Activated CD4-positive, alpha-beta T cell treated with anti-CD3 and anti-CD28 coated beads, Interleukin-2, Interleukin-6, amounts not matched to agents 100 ng/mL and 50 ng/mL, durations not matched to agents 16 hours and 8 hours (primary cell): ENCODE measurements at regions not wholly inside any gene's neighbourhood (a gene's known extent, or its start where the extent isn't known, plus 50 kb on each side); places are given as distances from the start of the nearest gene placed in this dataset.
"Not testable (repeated sequence)": the region's sequence is repeated elsewhere in the genome, so short reads cannot be mapped to it uniquely, and the experiment has no call there.

ENCODE experiments used
- DNase-seq: peaks from one replicate; pipeline ENCODE4 v3.0.0-alpha.2; 2020

DNA sequence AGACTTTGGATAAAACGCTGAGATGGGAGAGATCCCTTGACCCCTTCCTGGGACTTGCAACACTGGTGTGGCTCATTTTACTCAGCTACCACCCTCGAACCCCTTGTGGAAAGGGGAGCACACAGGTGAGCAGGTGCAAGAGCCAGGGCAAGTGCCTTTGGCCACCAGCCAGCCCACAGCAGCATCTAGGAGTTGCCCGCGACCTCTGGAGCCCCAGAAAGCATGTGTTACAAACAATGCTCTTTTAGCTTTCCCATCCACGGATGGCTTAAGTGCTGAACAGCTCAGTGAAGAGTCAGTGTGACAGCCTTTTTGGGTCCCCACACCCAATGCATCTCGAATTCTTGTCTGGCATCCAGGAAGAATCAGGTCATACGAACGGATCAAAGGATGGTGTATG, 197.8 kb downstream of the MEMO1 start:
- no peak for DNase-seq

DNA sequence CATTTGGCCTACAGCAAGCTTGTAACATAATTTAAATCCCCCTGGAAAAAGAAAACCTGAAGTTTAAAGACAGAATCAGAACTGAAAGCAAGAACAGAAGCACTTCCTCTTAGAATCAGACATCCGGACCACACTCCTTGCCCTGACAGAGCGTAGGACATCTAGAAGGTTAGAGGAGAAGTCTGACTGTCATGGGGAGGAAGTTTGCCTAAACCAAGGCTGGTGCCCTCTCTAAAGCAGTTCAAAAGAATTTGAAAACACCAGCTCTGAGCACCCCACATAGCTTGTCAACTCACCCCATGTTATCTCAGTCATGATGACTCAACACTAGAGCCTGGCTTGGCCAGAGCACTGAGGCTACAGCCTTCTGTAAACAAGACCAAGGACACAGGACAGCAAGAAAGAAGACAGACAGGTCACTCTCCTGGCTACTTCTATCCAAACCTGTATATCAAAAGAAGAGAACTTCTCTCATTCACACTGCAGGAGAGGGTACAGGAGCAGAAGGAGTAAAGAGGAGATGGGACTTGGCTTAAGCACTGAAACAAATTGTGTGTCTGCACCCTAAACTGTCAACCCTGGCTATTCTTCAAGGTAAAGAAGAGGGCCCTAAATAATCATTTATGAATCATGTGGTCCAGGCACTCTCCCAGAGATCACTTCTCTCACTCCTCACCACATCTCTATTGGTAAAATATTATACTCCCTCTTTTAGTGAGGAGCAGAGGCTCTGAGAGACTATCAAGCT, 198.6 kb downstream of the MEMO1 start:
- peak; percentile 44 for DNase-seq

DNA sequence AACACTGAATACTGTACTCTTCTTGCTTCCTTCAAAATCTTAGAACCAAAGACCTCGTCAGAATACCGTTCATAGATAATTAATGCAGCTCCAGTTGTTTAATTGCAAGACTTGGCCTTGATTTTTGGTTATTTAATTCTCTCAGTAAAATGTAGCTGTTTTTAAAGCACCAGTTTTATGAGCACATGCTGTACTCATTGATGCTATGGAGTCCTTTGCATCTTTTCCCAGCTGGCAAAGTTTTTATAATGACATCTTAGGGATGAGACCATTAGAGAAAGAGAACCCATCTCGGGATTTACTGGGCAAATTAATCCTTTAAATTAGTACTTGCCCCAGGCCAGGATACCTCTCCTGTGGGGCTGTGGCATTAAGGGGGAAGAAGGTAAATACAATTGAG, 199.3 kb downstream of the MEMO1 start:
- no peak for DNase-seq

DNA sequence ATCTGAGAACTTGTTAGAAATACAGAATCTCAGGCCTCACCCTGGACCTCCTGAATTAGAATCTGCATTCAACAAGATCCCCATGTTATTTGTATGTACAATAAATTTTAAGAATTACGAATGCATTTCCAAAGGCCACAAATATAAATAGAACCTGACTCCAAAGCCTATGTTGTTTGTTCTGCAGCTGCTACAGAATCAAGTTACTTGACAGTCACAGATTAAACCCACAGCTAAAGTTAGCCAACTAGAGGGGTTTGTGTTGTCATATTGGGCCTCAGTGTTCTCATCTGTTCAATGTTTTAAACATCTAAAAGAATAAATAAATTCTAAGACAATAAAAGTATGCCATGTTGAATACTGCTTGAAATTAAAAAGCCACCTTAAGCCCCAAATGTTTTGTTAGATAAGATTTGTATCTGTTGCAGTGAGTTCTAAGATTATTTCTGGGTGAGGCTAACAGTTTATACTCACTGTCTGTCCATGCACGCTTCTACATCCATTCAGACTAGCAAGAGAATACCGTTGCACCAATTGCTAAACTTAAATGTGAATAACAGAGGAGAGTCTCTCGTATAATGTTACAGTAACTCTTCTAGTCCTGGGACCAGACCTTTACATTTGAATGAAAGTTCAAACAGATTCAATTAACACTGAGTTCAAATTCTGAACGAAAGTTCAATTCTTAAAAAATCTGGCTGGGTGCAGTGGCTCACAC, 200.4 kb downstream of the MEMO1 start:
- DNase-seq = no peak

DNA sequence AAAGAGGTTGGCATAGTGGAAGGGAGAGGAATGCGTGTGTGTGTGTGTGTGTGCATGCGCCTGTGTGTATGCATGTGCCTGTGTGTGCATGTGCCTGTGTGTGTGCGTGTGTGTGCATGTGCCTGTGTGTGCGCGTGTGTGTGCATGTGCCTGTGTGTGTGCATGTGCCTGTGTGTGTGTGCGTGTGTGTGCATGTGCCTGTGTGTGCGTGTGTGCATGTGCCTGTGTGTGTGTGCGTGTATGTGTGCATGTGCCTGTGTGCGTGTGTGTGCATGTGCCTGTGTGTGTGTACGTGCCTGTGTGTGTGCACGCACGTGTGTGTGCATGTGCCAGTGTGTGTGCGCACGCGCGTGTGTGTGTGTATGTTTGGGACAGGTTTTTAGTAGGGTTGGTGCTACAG, 205.1 kb downstream of the MEMO1 start:
- no peak for DNase-seq

DNA sequence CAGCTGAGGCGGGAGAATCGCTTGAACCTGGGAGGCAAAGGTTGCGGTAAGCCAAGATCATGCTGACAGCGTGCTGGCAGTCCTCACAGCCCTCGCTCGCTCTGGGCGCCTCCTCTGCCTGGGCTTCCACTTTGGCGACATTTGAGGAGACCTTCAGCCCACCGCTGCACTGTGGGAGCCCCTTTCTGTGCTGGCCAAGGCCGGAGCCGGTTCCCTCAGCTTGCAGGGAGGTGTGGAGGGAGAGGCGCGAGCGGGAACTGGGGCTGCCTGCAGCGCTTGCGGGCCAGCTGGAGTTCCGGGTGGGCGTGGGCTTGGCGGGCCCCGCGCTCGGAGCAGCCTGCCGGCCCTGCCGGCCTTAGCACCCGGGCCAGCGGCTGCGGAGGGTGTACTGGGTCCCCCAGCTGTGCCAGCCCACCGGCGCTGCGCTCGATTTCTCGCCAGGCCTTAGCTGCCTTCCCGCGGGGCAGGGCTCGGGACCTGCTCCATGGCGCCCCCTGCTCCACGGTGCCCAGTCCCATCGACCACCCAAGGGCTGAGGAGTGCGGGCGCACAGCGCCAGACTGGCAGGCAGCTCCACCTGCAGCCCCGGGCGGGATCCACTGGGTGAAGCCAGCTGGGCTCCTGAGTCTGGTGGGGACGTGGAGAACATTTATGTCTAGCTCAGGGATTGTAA, 207.2 kb downstream of the MEMO1 start:
- DNase-seq = not testable (repeated sequence)

DNA sequence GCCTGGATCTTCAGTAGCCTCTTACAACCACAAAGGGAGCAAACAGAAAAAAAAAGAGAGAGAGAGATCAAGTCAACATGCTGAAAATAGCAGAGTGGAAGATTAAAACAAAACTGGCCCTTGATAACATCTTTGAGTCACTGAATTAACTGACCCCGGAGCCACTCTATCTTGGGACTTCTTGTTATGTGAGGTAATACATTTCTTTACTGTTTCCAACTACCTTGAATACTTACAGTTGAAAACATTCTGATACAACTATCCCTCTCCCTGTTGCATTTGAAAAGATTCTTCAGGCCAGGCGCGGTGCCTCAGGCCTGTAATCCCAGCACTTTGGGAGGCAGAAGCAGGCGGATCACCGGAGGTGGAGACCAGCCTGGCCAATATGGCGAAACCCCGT, 208.1 kb downstream of the MEMO1 start:
- DNase-seq = no peak

DNA sequence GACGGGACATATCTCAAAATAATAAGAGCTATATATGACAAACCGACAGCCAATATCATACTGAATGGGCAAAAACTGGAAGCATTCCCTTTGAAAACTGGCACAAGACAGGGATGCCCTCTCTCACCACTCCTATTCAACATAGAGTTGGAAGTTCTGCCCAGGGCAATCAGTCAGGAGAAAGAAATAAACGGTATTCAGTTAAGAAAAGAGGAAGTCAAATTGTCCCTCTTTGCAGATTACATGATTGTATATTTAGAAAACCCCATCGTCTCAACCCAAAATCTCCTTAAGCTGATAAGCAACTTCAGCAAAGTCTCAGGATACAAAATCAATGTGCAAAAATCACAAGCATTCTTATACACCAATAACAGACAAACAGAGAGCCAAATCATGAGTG, 211.5 kb downstream of the MEMO1 start:
- DNase-seq = not testable (repeated sequence)

DNA sequence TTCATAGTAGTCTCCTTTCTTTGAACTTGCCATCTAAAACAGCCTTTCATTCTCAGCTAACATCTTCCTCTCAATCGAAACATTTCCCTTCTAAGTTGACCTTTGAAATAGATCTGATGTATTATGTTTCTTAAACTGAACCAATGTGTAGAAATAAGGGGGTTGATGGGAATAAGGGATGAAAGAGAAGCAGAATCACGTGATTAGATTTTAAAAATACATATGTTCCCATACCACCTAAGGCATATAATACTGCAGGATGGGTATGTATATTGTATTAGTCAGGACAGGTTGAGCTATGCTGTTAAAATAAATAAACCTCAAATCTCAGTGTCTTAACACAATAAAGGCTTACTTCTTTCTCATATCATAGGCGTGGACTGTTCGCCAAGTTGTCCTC, 207.5 kb upstream of the SRD5A2 start:
- DNase-seq = no peak

DNA sequence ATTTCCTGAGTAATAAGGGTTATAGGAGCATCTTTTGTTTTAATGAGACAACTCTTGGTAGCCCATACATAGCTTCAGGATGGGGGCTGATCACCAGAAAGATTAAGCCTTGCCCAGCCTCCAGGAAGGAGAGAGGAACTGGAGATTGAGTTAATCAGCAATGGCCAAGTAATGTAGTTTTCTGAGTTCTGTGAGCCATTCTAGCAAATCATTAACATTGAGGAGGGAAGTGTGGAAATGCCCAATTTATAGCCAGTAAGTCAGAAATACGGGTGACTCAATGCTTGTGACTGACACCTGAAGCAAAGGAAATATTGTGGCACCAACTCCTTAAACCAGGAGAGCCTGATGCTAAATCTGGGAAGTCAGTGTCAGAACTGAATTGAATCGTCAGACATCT, 205.1 kb upstream of the SRD5A2 start:
- no peak for DNase-seq

DNA sequence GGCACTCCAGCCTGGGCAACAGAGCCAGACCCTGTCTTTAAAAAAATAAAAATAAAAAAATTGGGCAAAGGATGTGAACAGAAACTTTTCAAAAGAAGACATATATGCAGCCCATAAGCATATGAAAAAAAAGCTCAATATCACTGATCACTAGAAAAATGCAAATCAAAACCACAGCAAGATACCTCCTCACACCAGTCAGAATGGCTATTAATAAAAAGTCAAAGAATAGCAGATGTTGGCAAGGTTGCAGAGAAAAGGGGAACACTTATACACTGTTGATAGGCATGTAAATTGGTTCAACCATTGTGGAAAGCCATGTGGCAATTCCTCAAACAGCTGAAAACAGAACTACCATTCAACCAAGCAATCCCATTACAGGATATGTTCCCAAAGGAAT, 204.1 kb upstream of the SRD5A2 start:
- DNase-seq = no peak

DNA sequence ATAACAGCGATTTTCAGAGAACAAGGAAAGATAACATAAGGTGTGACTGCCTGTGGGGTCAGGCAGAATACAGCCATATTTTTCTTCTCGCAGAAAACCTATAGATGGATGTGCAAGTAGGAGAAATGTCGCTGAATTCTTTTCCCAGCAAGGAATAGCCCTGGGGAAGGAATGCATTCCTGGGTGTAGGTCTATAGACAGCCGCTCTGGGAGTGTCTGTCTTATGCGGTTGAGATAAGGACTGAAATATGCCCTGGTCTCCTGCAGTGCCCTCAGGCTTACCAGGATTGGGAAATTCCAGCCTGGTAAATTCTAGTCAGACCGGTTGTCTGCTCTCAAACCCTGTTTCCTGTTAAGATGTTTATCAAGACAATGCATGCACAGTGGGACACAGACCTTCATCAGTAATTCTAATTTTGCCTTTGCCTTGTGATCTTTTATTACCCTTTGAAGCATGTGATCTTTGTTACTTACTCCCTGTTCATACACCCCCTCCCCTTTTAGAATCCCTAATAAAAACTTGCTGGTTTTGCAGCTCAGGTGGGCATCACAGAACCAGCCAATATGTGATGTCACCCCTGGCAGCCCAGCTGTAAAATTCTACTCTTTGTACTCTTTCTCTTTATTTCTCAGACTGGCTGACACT, 202.8 kb upstream of the SRD5A2 start:
- DNase-seq = not testable (repeated sequence)

DNA sequence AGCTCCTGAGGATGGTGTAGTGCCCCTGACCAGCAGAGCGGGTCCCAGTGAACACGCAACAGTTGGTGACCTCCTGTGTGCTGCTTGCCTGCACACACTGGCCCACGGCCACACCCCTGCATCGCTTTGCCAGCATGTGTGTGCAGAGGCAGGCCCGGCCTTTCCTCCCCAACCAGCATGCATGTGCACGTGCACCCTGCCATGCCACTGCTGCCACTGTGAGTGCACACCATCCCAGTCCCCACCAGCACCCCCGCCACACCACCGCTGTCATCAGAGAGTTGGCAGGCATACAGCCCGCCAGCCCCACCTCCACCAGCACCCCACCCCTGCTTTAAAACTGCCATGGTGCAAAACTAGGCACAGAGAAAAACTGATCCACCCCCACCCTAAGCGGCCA, 197.4 kb upstream of the SRD5A2 start:
- no peak for DNase-seq

DNA sequence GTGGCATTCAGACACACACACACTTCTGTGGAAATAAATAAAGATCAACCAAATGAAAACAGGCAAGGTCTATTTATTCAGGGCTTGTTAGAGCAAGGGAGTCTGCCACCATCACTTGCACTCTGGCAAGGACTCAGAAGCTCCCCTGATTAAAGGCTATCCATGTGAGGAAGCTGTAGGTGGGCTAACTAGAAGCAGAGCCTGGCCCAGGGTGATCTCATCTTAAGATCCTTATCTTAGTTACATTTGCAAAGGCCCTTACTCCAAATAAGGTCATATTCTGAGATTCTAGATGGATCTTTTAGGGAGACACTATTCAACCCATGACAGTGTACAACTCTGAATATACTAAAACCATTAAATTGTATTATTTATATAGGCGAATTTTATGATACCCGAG, 190.0 kb upstream of the SRD5A2 start:
- DNase-seq = no peak

DNA sequence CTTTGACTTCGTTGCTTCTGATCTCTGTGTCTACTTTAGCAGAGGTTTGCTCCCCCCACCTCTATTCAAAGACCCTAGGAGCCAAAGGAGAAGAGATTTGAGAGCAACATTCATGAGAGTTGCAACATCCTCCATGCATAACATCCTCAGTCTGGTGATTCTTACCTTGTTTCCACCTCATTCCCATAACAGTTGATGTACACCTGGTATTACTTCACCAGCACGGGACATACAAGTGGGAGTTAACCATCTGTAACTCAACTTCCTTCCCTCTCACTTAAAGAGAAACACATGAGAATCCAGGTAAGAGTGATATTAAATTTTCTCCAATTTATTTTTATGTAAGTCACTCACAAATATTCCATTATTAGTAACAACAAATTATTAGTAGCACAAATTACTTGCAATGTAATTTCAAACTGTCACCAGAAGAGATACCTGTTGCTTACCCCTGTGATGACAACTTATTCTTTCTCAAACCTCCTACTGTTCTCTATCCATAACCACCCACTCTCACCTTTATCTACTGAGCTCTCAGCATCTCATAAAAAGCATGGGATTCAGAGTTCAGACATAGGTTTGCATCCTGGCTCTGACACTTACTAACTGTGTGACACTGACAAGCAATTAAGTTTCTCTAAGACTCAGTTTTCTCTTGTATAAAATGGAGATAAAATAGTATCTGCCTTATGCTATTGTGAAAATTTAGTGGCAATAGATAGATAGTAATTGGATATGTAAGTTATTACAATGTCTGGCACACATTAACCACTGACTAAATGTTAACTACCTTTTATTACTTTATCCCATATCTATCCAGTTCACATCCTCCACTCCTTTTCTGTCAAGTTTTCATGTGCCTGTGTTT, 184.6 kb upstream of the SRD5A2 start:
- no peak for DNase-seq

DNA sequence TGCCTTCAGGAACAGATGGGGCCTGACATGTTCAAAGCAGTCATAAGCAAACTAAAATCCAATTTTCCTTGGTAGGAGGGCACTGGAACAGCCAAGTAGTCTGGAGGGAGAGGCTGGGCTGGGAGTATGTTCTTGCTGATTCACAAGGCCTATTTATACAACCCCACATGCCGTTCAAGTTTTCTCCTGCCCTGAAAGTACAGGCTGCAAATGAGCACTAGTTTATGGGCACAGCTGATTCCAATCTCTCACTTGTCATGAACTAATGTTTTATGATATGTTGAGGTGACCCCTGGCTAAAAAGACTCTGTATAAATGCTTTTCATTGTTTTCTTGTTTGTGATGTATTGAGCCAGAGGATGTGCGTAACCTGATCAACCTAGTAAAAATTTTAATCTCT, 183.4 kb upstream of the SRD5A2 start:
- DNase-seq = no peak

DNA sequence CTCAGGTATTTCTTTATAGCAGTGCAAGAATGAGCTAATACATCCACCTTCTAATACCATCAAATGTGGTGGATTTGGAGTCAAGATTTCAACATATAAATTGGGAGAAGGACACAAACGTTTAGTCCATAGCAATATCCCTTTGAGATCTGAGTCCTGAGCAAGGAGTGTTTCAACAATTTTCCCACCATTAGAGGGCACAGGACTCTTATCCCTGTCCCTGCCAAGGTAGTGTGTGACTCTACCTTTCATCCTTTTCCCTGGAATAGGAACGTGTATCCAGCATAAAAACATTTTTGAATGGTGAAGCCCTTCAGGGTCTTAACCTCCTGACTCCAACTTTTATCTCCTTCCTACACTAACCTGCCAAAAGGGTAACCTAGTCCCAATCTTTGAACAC, 181.3 kb upstream of the SRD5A2 start:
- no peak for DNase-seq

DNA sequence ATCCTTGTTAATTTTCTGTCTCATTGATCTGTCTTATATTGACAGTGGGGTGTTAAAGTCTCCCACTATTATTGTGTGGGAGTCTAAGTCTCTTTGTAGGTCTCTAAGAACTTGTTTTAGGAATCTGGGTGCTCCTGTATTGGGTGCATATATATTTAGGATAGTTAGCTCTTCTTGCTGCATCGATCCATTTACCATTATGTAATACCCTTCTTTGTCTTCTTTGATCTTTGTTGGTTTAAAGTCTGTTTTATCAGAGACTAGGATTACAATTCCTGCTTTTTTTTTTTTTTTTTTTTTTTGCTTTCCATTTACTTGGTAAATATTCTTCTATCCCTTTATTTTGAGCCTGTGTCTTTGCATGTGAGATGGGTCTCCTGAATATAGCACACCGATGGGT, 176.6 kb upstream of the SRD5A2 start:
- DNase-seq = not testable (repeated sequence)

DNA sequence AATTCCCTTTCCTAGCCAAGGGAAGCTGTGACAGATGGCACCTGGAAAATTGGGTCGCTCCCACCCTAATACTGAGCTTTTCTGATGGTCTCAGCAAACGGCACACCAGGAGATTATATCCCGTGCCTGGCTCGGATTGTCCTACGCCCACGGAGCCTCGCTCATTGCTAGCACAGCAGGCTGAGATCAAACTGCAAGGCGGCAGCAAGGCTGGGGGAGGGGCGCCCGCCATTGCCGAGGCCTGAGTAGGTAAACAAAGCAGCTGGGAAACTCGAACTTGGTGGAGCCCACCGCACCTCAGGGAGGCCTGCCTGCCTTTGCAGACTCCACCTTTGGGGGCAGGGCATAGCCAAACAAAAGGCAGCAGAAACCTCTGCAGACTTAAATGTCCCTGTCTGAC, 168.0 kb upstream of the SRD5A2 start:
- DNase-seq = not testable (repeated sequence)

DNA sequence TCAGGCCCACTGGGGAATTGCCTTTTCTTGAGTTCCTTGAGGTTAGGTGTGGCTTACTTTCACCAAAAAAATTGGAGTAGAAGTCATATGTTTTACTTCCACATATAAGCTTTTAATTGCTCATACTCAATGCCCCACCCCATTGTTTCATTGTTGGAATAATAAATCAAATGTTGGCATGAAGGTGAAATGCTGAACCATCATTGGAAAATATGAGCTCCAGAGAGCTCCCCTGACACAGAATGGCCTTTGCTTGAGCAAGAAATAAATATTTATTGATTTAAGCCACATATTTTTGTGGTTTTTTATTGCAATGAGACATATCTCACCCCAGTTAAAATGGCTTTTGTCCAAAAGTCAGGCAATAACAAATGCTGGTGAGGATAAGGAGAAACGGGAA, 167.3 kb upstream of the SRD5A2 start:
- DNase-seq = no peak

DNA sequence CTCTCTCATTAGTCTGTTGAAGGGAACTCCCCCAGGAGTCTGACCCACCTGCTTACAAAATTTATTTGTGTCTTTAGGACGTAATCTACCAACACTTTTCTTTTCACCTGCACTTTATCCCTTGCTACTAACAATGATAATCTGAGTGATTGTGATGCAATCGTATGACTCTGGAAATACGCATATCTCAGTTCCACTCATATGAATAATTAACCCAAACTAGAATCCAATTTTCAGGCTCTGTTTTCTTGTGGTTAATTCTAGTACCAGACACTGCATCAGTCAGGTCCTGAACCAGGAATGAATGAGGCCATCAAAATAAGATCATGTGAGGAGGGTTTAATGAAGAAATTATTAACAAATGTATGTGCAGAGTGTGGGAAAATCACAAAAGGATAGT, 158.4 kb upstream of the SRD5A2 start:
- DNase-seq = no peak

DNA sequence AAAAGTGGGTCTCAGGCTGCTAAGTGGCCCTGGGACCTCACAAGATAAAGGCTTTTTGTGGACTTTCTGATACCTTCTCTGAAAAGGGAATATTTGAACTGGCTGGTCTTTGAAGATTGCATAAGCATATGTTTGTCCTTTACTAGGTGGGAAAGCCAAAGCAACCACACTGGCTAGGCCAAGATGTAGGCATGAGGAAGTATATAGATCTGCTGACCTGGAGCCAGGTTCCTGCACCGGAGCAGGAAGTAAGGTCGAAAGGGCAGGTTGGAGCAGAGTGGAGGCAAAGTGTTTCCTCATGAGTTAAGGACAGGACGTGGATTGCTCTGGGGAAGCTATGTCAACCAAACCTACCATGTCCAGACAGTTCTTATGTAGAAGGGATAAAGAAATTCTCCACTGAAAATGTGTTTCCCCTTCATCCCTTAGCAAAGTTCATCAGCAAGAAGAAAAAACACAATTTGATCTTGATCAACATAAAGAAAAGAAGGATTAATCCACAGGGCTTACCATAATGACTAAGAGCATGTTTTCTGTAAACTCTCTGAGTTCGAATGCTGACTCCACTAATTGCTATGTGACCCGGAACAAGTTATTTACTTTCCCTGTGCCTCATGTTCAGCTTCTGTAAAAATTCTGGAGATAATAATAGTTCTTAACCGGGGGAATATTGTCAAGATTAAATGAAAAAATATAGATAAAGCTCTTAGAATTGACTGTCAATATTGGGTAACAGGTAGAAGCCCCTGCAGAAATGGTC, 156.1 kb upstream of the SRD5A2 start:
- DNase-seq = no peak
